Lower leg skin (tissue), 4 donors: ENCODE measurements at regions not wholly inside any gene's neighbourhood (a gene's known extent, or its start where the extent isn't known, plus 50 kb on each side); places are given as distances from the start of the nearest gene placed in this dataset.
A peak's percentile ranks its signal among the peaks of the same experiment; 100 is the strongest.

Source experiments
- DNase-seq, 2 donors: peaks; one replicate each; pipeline ENCODE4 v3.0.0-alpha.2; 2019; ENCODE audit warnings: low spot score in 2 of 2
- H3K4me3 ChIP-seq: fragments of 200-600 bp; sonication (generic); 2 replicates; pipeline ENCODE4 v1.5.1; 2017; ENCODE audit warnings: mild to moderate bottlenecking, low read depth; ENCODE audit not compliant: poor library complexity, severe bottlenecking
- CTCF ChIP-seq, 3 donors: fragments of 450-650 bp; IDR thresholded peaks; one replicate each; pipeline ENCODE4 v1.5.1; 2016; ENCODE audit warnings: antibody characterized with exemption in 3 of 3, mild to moderate bottlenecking in 3 of 3, moderate library complexity in 2 of 3
- POLR2A ChIP-seq, 2 donors: fragments of 450-650 bp; IDR thresholded peaks; one replicate each; pipeline ENCODE4 v1.6.1; 2016 to 2017; ENCODE audit warnings: antibody characterized with exemption in 2 of 2, mild to moderate bottlenecking in 1 of 2, moderate library complexity in 1 of 2
- WGBS, 2 donors: methylation state at CpG; one replicate each; pipeline ENCODE4 v1.1.5; 2018; 5-methylcytosine and 5-hydroxymethylcytosine counted together
- intact Hi-C: fragments of 100-400 bp; cut with DNase I; formaldehyde crosslinking; loops from one replicate; pipeline ENCODE4 v1.15.0; 2023; ENCODE audit warnings: low total_unique reads

GRCh38 chr5:154627698-154628678 lies 127.2 kb upstream of the LARP1 start:
- H3K4me3 ChIP-seq, result no peak overlapping the region
- 51 to 67% methylated on average over 7 of the region's 7 CpGs for WGBS, 2 donors
- TF ChIP-seq POLR2A (IDR thresholded peaks at IDR 0.05), result no peak
- TF ChIP-seq CTCF (IDR thresholded peaks at IDR 0.05), result no peak
- intact Hi-C loops, result no loop called here
- peak in 1 of 2 donors; percentile 77 for DNase-seq

- intact Hi-C loops, result no loop called here
- WGBS, 2 donors, result 67 to 68% methylated on average over 7 of the region's 7 CpGs
- peak in 1 of 2 donors; percentile 62 for DNase-seq
- TF ChIP-seq CTCF (IDR thresholded peaks at IDR 0.05) (no peak), POLR2A (IDR thresholded peaks at IDR 0.05) (no peak)
- H3K4me3 ChIP-seq, result no peak overlapping the region
These were observed 128.2 kb upstream of the LARP1 start for GRCh38 chr5:154626876-154627557.

- peak in 1 of 2 donors; percentile 7 for DNase-seq
- 87% methylated on average over 5 of the region's 5 CpGs for WGBS, 2 donors
- intact Hi-C loops, result no loop called here
These were observed 130.1 kb upstream of the LARP1 start for GRCh38 chr5:154625031-154625430.

GRCh38 chr5:154624341-154624740 lies 130.8 kb upstream of the LARP1 start:
- 90 to 97% methylated on average over 3 of the region's 3 CpGs for WGBS, 2 donors
- intact Hi-C loops, result no loop called here
- DNase-seq, result peak in 1 of 2 donors; percentile 50
- TF ChIP-seq POLR2A (IDR thresholded peaks at IDR 0.05) (no peak), CTCF (IDR thresholded peaks at IDR 0.05) (no peak)
- no peak overlapping the region for H3K4me3 ChIP-seq

More at GRCh38 chr5:154625031-154625430, 130.1 kb upstream of the LARP1 start:
- no peak for TF ChIP-seq CTCF (IDR thresholded peaks at IDR 0.05)
- no peak for TF ChIP-seq POLR2A (IDR thresholded peaks at IDR 0.05)
- no peak overlapping the region for H3K4me3 ChIP-seq

GRCh38 chr5:154620411-154620810 lies 134.8 kb upstream of the LARP1 start:
- intact Hi-C loops, result no loop called here
- H3K4me3 ChIP-seq, result no peak overlapping the region
- TF ChIP-seq CTCF (IDR thresholded peaks at IDR 0.05) (no peak), POLR2A (IDR thresholded peaks at IDR 0.05) (no peak)
- 68 to 76% methylated on average over 1 of the region's 1 CpG for WGBS, 2 donors
- peak in 1 of 2 donors; percentile 18 for DNase-seq
